Activated CD4-positive, alpha-beta T cell treated with anti-CD3 and anti-CD28 coated beads, Interleukin-2, amount 50 U/mL, for 16 hours (primary cell): ENCODE measurements at regions not wholly inside any gene's neighbourhood (a gene's known extent, or its start where the extent isn't known, plus 50 kb on each side); places are given as distances from the start of the nearest gene placed in this dataset.

ENCODE experiments used
- DNase-seq: peaks from one replicate; pipeline ENCODE4 v3.0.0-alpha.2; 2020

DNA sequence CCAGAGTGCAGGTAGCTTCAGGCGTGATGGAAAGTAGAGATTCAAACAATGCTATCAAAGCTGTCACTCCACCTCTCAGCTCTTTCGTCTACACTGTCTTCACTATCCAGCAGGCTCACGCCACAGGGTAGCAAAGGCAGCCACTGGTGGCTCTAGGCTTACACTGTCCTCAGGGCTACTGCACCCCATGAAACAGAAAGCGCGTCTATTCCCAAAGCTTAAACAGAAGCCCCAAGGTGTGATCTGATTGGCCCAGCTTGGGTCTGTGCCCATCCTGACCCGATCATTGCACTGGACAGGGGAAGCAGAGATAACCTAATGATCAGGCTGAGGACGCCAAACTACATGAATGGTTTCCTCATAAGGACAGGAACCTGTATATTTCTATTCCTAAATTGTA lies 100.1 kb downstream of the PDCL3 start:
- DNase-seq = no peak

DNA sequence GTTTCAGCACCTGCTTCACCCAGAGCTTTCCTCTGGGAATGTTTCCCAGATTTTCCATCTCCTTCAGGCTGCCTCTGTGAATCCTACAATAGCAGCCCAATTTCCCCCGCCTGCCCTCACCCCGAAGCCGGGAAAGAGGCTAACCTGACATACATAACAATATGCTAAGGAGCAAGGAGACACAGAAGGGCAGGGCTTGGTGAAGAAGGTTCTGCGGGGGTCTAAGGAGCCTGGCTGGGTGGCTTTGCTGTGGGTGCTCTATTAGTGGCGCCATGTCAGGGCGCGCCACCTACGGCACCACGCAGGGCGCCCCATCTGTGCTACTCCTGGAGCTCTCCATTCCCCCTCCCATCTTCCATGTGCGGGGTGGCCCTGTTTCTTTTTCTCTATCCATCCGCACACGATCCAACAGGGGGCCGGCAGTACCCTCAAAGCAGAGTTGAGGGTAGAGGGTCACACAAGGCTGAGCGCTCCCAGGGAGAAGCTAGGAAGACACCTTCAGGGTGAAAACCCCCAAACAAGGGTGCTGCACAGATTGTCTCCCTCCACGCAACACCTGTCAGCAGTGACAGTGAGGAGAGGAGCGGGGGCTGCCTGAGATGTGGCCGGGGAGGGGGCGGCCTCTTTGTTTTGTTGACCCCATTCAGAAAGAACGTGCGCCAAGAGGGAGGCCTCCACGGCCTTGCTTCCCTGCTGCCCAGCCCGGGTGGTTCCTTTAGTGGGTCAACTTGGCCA lies 101.4 kb downstream of the PDCL3 start:
- no peak for DNase-seq

GRCh38 chr2:100664756-100665101 lies 101.9 kb downstream of the PDCL3 start:
- DNase-seq = no peak

- DNase-seq = no peak
Observed at GRCh38 chr2:100666996-100667395, 104.2 kb downstream of the PDCL3 start.

GRCh38 chr2:100667801-100668200 lies 105.0 kb downstream of the PDCL3 start:
- DNase-seq = no peak

DNA sequence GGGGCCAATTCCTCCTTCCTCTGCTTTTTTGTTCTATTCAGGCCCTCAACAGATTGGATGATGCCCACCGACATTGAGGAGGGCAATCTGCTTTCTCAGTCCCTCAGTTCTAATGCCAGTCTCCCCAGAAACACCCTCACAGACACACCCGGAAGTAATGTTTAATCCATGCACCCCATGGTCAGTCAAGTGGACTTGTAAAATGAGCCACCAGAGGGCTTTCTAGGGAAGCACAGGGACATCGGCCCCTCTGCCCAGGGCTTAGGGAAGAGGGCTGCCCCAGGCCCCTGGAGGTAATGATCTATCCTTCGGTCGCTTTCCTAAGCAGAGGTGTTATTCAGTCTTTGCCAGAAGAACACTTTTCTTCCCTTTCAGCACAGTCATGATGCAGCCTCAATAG lies 107.4 kb downstream of the PDCL3 start:
- DNase-seq = no peak

- no peak for DNase-seq
Observed at GRCh38 chr2:100673115-100673514, 110.3 kb downstream of the PDCL3 start.

- no peak for DNase-seq
Observed at GRCh38 chr2:100673691-100674485, 111.1 kb downstream of the PDCL3 start.

DNA sequence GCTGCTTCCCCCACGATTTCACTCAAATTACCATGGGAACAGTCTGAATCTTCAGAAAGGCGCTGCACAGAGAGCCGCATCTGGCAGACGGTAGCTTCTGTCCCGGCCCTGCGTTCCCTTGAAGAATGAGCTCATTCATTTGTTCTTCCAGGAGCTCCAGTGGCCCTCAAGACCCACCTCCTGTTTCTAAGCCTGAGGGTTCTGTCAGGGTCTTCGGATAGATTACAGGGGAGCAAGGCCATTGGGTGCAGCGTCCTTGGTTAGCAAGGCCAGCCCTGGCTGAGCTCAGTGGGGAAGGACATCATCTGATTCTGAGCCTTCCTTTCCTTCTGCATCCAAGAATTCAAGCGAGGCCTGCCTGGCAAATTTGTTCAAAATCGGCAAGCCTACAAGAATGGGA lies 111.9 kb downstream of the PDCL3 start:
- no peak for DNase-seq

- DNase-seq = no peak
Observed at GRCh38 chr2:100675373-100675772, 112.6 kb downstream of the PDCL3 start.

GRCh38 chr2:100675855-100676254 lies 113.1 kb downstream of the PDCL3 start:
- DNase-seq = no peak

DNA sequence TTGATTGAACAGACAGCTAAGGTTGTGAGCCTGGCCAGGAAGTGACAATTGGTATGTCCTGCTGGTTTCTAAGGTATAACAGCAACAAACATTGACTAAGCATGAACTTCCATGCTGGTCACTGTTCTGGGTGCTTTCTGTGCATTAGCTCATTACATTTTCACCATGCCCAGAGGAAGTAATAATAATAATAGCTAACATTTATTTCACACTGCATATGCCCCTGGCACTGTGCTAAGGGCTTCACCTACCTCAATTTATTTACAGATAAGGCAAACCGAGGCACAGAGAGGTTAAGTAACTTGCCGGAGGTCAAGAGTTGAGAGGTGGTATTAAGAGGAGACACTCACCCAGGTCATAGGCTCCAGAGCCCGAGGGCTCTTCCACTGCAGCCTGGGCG lies 113.6 kb downstream of the PDCL3 start:
- no peak for DNase-seq

- no peak for DNase-seq
Observed at GRCh38 chr2:100677611-100678185, 114.9 kb downstream of the PDCL3 start.

- no peak for DNase-seq
Observed at GRCh38 chr2:100679211-100679610, 116.4 kb downstream of the PDCL3 start.

DNA sequence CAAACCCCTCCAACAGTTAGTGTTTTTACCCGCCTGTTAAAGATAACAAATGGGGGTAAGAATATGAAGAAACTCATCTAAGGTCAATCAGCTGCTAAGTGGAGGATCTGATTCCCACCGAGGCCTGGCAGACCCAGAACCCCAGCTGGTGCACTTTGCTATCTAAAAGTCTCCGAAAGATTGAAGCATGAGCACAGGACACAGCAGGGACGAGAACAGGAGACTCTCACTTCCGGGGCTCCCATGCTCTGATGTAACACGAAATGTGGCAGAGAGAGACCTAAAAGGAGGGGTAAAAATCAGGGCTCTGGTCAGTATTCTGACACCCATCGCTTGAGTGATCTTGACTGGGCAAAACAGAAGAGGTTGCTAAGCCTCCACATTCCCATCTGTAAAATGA lies 119.7 kb downstream of the PDCL3 start:
- no peak for DNase-seq

GRCh38 chr2:100683231-100683630 lies 120.4 kb downstream of the PDCL3 start:
- no peak for DNase-seq

DNA sequence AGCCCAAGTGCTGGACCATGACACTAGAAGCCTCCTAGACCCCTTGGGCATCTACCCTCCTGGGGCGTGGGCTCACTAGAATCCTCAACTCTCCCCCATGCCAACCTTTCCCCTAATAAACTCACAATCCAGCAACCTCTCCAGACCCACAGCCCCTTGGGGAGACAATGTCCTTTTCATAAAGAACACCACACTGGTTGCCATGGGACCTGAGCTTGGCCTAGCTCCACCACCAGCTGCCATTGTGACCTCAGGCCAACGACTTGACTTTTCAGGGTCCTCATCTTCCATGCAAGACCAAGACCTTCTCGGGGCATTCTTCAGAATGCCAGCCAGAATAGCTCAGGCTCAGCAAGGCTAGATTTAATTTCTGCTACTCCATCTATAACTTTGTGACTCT lies 128.1 kb upstream of the NPAS2 start:
- no peak for DNase-seq

DNA sequence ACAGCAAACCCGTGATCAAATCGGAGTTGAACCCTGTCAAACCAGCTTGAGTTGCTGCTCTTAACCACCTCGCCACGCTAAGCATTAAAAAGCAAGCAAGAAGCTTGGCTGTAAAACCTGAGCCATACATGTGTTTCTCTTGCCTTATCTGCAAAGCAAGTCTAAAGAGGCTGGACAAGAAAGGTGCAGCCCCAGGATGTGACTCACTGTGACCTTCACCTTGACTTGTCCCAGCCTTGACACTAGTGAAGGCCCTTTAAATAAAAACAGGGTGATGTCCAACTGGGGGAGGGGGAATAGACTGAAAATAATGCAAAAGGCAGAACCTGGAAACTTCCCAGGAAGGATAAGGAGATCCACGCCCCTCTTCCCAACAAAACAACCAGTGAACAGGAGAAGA lies 127.6 kb upstream of the NPAS2 start:
- DNase-seq = no peak

- no peak for DNase-seq
Observed at GRCh38 chr2:100692906-100693305, 127.0 kb upstream of the NPAS2 start.

- no peak for DNase-seq
Observed at GRCh38 chr2:100699131-100699530, 120.8 kb upstream of the NPAS2 start.

- no peak for DNase-seq
Observed at GRCh38 chr2:100702438-100703109, 117.4 kb upstream of the NPAS2 start.

DNA sequence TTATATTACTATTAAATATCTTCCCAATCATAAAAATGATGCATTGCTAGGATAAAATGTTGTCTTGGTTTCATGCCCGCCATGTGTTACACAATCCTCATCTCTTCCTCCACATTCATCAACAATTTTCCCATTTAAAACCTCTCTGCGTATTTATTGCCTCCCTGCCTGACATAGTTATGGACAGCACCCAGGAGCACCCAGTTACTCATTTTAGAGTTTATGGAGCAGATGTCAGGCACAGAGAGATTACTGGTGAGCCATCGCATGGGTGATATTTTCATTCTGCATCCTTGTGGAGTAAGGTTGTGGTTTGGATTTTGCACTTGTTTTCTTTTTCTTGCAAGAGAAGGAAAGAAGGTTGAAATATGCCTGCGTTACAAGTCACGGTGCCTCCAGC lies 116.7 kb upstream of the NPAS2 start:
- DNase-seq = no peak

GRCh38 chr2:100703739-100704138 lies 116.2 kb upstream of the NPAS2 start:
- DNase-seq = no peak

DNA sequence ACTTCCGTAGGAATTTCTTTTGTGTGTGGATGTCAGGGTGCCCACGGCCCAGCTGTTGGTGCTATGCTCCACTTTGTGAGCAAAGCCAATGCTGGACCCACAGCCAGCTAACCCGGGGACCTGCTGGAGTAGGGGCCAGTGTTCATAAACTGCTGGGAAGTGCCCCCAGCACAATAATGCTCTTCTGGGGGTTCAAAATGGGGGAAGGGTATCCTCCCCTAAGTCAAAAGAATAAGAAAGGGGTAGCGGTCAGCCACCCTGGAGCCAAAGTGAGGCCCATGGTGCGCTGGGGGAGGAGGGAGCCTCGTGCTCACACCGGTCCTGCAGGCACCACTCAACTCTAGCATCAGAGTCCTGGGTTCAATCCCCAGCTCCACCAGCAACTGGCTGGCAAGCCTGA lies 115.8 kb upstream of the NPAS2 start:
- DNase-seq = no peak
